B cell (primary cell): ENCODE measurements at regions not wholly inside any gene's neighbourhood (a gene's known extent, or its start where the extent isn't known, plus 50 kb on each side); places are given as distances from the start of the nearest gene placed in this dataset.

Experiments
- EZH2 ChIP-seq: IDR thresholded peaks from 2 replicates; pipeline ENCODE4 v1.6.1; 2012; ENCODE audit warnings: borderline replicate concordance, low read depth, mild to moderate bottlenecking, moderate library complexity, low read length; ENCODE audit not compliant: insufficient read depth, poor library complexity, severe bottlenecking
- TF ChIP-seq, protein P1 (sequence below): fragments of 200-600 bp; IDR thresholded peaks from one replicate; pipeline ENCODE4 v1.8.0; 2022; ENCODE audit warnings: antibody characterized with exemption, mild to moderate bottlenecking

DNA sequence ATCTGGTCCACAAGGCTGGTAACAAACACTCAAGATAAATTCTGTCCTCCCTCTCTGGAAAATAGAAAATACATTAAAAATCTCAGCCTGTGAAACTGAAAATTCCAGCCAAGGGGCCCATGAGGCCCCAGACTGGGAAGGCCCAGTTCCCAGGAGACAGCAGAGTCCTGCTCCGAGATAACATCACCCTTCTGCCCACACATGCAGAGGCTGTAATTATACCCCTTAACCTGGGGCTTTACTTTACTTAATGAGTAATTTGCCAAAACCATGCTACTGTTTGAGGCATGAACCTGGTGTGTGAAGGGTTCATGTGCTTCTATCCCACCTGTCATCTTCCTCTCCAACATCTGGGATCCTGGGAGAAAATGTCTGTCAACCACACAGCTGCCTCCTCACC is 398.9 kb upstream of the SULF2 start:
- TF ChIP-seq, protein P1, sequence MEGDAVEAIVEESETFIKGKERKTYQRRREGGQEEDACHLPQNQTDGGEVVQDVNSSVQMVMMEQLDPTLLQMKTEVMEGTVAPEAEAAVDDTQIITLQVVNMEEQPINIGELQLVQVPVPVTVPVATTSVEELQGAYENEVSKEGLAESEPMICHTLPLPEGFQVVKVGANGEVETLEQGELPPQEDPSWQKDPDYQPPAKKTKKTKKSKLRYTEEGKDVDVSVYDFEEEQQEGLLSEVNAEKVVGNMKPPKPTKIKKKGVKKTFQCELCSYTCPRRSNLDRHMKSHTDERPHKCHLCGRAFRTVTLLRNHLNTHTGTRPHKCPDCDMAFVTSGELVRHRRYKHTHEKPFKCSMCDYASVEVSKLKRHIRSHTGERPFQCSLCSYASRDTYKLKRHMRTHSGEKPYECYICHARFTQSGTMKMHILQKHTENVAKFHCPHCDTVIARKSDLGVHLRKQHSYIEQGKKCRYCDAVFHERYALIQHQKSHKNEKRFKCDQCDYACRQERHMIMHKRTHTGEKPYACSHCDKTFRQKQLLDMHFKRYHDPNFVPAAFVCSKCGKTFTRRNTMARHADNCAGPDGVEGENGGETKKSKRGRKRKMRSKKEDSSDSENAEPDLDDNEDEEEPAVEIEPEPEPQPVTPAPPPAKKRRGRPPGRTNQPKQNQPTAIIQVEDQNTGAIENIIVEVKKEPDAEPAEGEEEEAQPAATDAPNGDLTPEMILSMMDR: no peak
- no peak for TF ChIP-seq EZH2
